ENCODE measurements at regions not wholly inside any gene's neighbourhood (a gene's known extent, or its start where the extent isn't known, plus 50 kb on each side); places are given as distances from the start of the nearest gene placed in this dataset.

GRCh38 chr9:34876096-34876495 is 82.0 kb upstream of the PHF24 start:
- H3K9ac ChIP-seq (ENCODE audit: control insufficient read depth, extremely low read depth, insufficient read depth, low read length): no peak overlapping the region
- no peaks in the 10 kb centered on the region for H3K36me3 ChIP-seq (ENCODE audit: control insufficient read depth in 2 of 2, extremely low read depth in 1 of 2, insufficient read depth in 2 of 2, low read length in 2 of 2)
- peak overlapping the region; percentile 7 for H2AFZ ChIP-seq (ENCODE audit: control insufficient read depth, low read length)
- no peak overlapping the region for H3K4me2 ChIP-seq (ENCODE audit: control insufficient read depth, extremely low read depth, insufficient read depth, low read depth, low read length)
- DNase-seq (ENCODE audit: low read depth, low spot score): no peak
- no peak for TF ChIP-seq EZH2 (IDR thresholded peaks at IDR 0.05; ENCODE audit: low read length)
- TF ChIP-seq CTCF (optimal IDR thresholded peaks at IDR 0.05 in 1 of 3, IDR thresholded peaks at IDR 0.05 in 1 of 3, conservative IDR thresholded peaks at IDR 0.05 in 1 of 3; ENCODE audit: extremely low read depth in 1 of 3, insufficient read depth in 2 of 3, low read length in 3 of 3): no peak
- FAIRE-seq: no peak
- no peaks in the 10 kb centered on the region for H3K27me3 ChIP-seq (ENCODE audit: control insufficient read depth, extremely low read depth, insufficient read depth, low read length)
- no peaks in the 10 kb centered on the region for H3K9me1 ChIP-seq (ENCODE audit: control insufficient read depth, extremely low read depth, insufficient read depth, low read length)
- dilution Hi-C loops (cut with MboI; ENCODE audit: extremely low pct_ligation_motif_present, low sequenced_read_pairs): no loop called here
- peak overlapping the region; percentile 61 for H3K27ac ChIP-seq (ENCODE audit: control insufficient read depth, insufficient read depth, low read length)
- peaks cover 3% of the 10 kb centered on the region for H3K4me1 ChIP-seq (ENCODE audit: control insufficient read depth, extremely low read depth, insufficient read depth, low read length)
- H4K20me1 ChIP-seq (ENCODE audit: control insufficient read depth, extremely low read depth, insufficient read depth, low read length): no peaks in the 10 kb centered on the region
- no peaks in the 10 kb centered on the region for H3K79me2 ChIP-seq (ENCODE audit: control insufficient read depth, insufficient read depth, low read length)
- H3K4me3 ChIP-seq (ENCODE audit: control insufficient read depth in 2 of 3, extremely low read depth in 1 of 3, insufficient read depth in 2 of 3, low read depth in 1 of 3, low read length in 3 of 3): no peak overlapping the region
- no peaks in the 10 kb centered on the region for H3K9me3 ChIP-seq (ENCODE audit: control insufficient read depth, low read depth, low read length)

GRCh38 chr9:34869390-34869789 is 88.7 kb upstream of the PHF24 start:
- Histone ChIP-seq H3K27ac (ENCODE audit: control insufficient read depth, insufficient read depth, low read length) (no peak overlapping the region), H2AFZ (ENCODE audit: control insufficient read depth, low read length) (no peak overlapping the region), H4K20me1 (ENCODE audit: control insufficient read depth, extremely low read depth, insufficient read depth, low read length) (no peaks in the 10 kb centered on the region), H3K9me3 (ENCODE audit: control insufficient read depth, low read depth, low read length) (no peaks in the 10 kb centered on the region), H3K4me1 (ENCODE audit: control insufficient read depth, extremely low read depth, insufficient read depth, low read length) (no peaks in the 10 kb centered on the region), H3K9ac (ENCODE audit: control insufficient read depth, extremely low read depth, insufficient read depth, low read length) (no peak overlapping the region), H3K4me2 (ENCODE audit: control insufficient read depth, extremely low read depth, insufficient read depth, low read depth, low read length) (no peak overlapping the region), H3K9me1 (ENCODE audit: control insufficient read depth, extremely low read depth, insufficient read depth, low read length) (no peaks in the 10 kb centered on the region), H3K4me3 (ENCODE audit: control insufficient read depth in 2 of 3, extremely low read depth in 1 of 3, insufficient read depth in 2 of 3, low read depth in 1 of 3, low read length in 3 of 3) (no peak overlapping the region), H3K27me3 (ENCODE audit: control insufficient read depth, extremely low read depth, insufficient read depth, low read length) (no peaks in the 10 kb centered on the region), H3K79me2 (ENCODE audit: control insufficient read depth, insufficient read depth, low read length) (no peaks in the 10 kb centered on the region), H3K36me3 (ENCODE audit: control insufficient read depth in 2 of 2, extremely low read depth in 1 of 2, insufficient read depth in 2 of 2, low read length in 2 of 2) (no peaks in the 10 kb centered on the region)
- TF ChIP-seq CTCF (optimal IDR thresholded peaks at IDR 0.05 in 1 of 3, IDR thresholded peaks at IDR 0.05 in 1 of 3, conservative IDR thresholded peaks at IDR 0.05 in 1 of 3; ENCODE audit: extremely low read depth in 1 of 3, insufficient read depth in 2 of 3, low read length in 3 of 3) (peak; percentile 32 to 58 (median 45)), EZH2 (IDR thresholded peaks at IDR 0.05; ENCODE audit: low read length) (no peak)
- dilution Hi-C loops (cut with MboI; ENCODE audit: extremely low pct_ligation_motif_present, low sequenced_read_pairs): no loop called here
- no peak for DNase-seq (ENCODE audit: low read depth, low spot score)
- peak; percentile 70 for FAIRE-seq
